Activated T-helper 17 cell treated with anti-CD3 and anti-CD28 coated beads, Interleukin-2, amount 50 U/mL, for 72 hours (primary cell): ENCODE measurements at regions not wholly inside any gene's neighbourhood (a gene's known extent, or its start where the extent isn't known, plus 50 kb on each side); places are given as distances from the start of the nearest gene placed in this dataset.

Experiments used
- ATAC-seq: fragments of 150-1000 bp; cut with Tn5 transposase; replicated peaks from 2 replicates; pipeline ENCODE4 v1.10.0; 2021; ENCODE audit warnings: mild to moderate bottlenecking, moderate library complexity
- H3K27ac Mint-ChIP-seq: one replicate; pipeline ENCODE4 v1.8.0; 2022; ENCODE audit warnings: mixed read lengths
- H3K27me3 Mint-ChIP-seq: one replicate; pipeline ENCODE4 v1.8.0; 2022; ENCODE audit warnings: mixed read lengths
- H3K36me3 Mint-ChIP-seq: one replicate; pipeline ENCODE4 v1.8.0; 2022; ENCODE audit warnings: low read depth, mild to moderate bottlenecking, mixed read lengths
- H3K4me1 Mint-ChIP-seq: one replicate; pipeline ENCODE4 v1.8.0; 2022; ENCODE audit warnings: mixed read lengths
- H3K4me3 Mint-ChIP-seq: one replicate; pipeline ENCODE4 v1.8.0; 2022; ENCODE audit warnings: mild to moderate bottlenecking, mixed read lengths
- H3K9me3 Mint-ChIP-seq: one replicate; pipeline ENCODE4 v1.8.0; 2022; ENCODE audit warnings: mixed read lengths

- Mint-ChIP-seq H3K4me1 (no peaks in the 10 kb centered on the region), H3K9me3 (peaks cover 13% of the 10 kb centered on the region), H3K4me3 (no peak overlapping the region), H3K27me3 (no peaks in the 10 kb centered on the region), H3K27ac (no peak overlapping the region), H3K36me3 (no peaks in the 10 kb centered on the region)
- no peak for ATAC-seq
Observed at GRCh38 chr7:68306692-68307107, 1291.6 kb upstream of the AUTS2 start.

- peaks cover 24% of the 10 kb centered on the region for H3K9me3 Mint-ChIP-seq
Observed at GRCh38 chr7:68309271-68309670, 1289.0 kb upstream of the AUTS2 start.

GRCh38 chr7:68309806-68310205 lies 1288.5 kb upstream of the AUTS2 start:
- H3K36me3 Mint-ChIP-seq, result no peaks in the 10 kb centered on the region
- H3K27me3 Mint-ChIP-seq, result no peaks in the 10 kb centered on the region
- no peak overlapping the region for H3K27ac Mint-ChIP-seq
- H3K4me3 Mint-ChIP-seq, result no peak overlapping the region
- H3K9me3 Mint-ChIP-seq, result peaks cover 23% of the 10 kb centered on the region
- H3K4me1 Mint-ChIP-seq, result no peaks in the 10 kb centered on the region
- ATAC-seq, result no peak

More at GRCh38 chr7:68309271-68309670, 1289.0 kb upstream of the AUTS2 start:
- H3K4me1 Mint-ChIP-seq, result no peaks in the 10 kb centered on the region
- H3K27me3 Mint-ChIP-seq, result no peaks in the 10 kb centered on the region
- H3K4me3 Mint-ChIP-seq, result no peak overlapping the region
- H3K27ac Mint-ChIP-seq, result no peak overlapping the region
- no peaks in the 10 kb centered on the region for H3K36me3 Mint-ChIP-seq
- no peak for ATAC-seq

DNA sequence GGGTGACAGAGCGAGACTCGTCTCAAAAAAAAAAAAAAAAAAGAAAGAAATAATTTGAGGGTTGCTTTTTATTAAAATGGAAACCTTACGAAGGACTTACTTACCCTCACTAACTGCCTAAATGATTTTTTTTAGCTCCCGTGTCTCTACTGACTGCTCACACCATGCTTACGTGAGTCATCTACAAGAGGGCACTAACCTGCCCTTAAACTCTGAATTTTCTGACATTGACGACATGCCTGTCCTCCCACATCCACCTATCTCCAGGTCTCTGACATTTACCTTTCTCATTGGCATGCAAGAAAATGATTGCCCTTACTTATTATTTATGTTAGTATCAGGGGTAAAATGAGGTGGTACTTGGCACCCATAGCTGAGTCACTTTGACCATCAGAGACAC lies 1286.3 kb upstream of the AUTS2 start:
- no peak for ATAC-seq
- H3K27me3 Mint-ChIP-seq, result no peaks in the 10 kb centered on the region
- H3K9me3 Mint-ChIP-seq, result peaks cover 23% of the 10 kb centered on the region

DNA sequence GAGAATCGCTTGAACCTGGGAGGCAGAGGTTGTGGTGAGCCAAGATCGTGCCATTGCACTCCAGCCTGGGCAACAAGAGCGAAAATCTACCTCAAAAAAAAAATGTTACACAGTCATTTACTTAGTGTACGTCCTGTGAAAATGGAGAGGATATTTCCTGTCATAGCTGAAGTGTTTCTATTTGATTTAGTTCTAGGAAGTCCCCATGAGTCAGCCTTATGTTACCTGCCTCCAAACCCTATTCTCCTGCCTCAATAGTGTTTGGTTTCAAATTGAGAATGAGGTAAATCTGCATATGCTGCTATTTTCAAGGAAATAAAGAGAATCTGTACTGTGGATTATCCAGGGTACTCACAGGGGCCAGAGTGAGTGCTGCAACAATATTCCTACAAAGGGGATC lies 1284.5 kb upstream of the AUTS2 start:
- Mint-ChIP-seq H3K4me1 (no peaks in the 10 kb centered on the region), H3K27me3 (no peaks in the 10 kb centered on the region), H3K9me3 (peaks cover 18% of the 10 kb centered on the region), H3K27ac (no peak overlapping the region), H3K4me3 (no peak overlapping the region), H3K36me3 (no peaks in the 10 kb centered on the region)
- ATAC-seq, result no peak

More for the DNA sequence above, 1286.3 kb upstream of the AUTS2 start:
- H3K4me3 Mint-ChIP-seq, result no peak overlapping the region
- H3K36me3 Mint-ChIP-seq, result no peaks in the 10 kb centered on the region
- no peak overlapping the region for H3K27ac Mint-ChIP-seq
- no peaks in the 10 kb centered on the region for H3K4me1 Mint-ChIP-seq

DNA sequence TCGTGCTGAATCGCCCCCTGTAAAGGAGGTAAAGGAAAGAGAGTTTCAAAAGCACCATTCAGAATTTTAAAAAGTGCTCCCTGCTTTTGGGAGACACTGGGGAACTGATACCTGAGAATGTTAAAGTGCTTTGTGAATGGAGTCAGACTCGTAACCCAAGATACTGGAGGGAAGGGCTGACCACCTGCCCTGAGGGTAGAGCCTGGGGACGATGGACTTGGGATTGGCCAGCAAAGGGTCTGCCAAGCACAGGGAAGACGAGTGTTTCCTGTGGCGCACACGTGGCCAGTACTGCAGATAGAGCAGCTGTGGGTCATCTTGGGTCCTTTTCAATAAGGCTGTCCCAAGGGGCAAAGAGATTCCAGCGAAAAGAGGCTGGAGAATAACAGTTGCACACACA lies 1284.1 kb upstream of the AUTS2 start:
- Mint-ChIP-seq H3K36me3 (no peaks in the 10 kb centered on the region), H3K27ac (no peak overlapping the region), H3K4me3 (no peak overlapping the region), H3K27me3 (no peaks in the 10 kb centered on the region), H3K4me1 (no peaks in the 10 kb centered on the region), H3K9me3 (peaks cover 16% of the 10 kb centered on the region)
- no peak for ATAC-seq

DNA sequence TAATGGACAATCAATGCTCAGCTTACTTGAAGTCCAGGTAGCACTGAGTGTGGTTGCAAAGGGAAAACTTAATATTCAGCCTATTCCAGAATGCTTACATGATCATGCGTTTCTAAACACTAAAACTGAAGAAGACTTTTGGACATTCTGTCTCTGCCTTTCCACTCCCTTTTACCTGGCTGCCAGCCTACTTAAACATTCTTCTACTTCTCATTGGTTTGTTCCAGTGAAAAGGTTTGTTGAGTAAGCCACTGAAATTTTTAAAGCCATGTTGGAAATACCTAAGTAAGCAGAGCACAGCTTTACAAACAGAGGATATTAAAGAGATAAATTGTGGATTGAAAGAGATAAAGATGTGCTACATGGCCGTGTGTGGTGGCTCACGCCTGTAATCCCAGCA lies 1280.8 kb upstream of the AUTS2 start:
- Mint-ChIP-seq H3K36me3 (no peaks in the 10 kb centered on the region), H3K4me3 (no peak overlapping the region), H3K9me3 (peaks cover 8% of the 10 kb centered on the region), H3K27me3 (no peaks in the 10 kb centered on the region), H3K4me1 (no peaks in the 10 kb centered on the region), H3K27ac (no peak overlapping the region)
- ATAC-seq, result no peak

- no peaks in the 10 kb centered on the region for H3K4me1 Mint-ChIP-seq
- H3K4me3 Mint-ChIP-seq, result no peak overlapping the region
- H3K9me3 Mint-ChIP-seq, result peaks cover 4% of the 10 kb centered on the region
Observed at GRCh38 chr7:68319061-68319460, 1279.2 kb upstream of the AUTS2 start.

GRCh38 chr7:68321076-68321639 lies 1277.1 kb upstream of the AUTS2 start:
- Mint-ChIP-seq H3K27me3 (no peaks in the 10 kb centered on the region), H3K4me1 (no peaks in the 10 kb centered on the region)

More at GRCh38 chr7:68319061-68319460, 1279.2 kb upstream of the AUTS2 start:
- Mint-ChIP-seq H3K27ac (no peak overlapping the region), H3K36me3 (no peaks in the 10 kb centered on the region), H3K27me3 (no peaks in the 10 kb centered on the region)
- no peak for ATAC-seq

DNA sequence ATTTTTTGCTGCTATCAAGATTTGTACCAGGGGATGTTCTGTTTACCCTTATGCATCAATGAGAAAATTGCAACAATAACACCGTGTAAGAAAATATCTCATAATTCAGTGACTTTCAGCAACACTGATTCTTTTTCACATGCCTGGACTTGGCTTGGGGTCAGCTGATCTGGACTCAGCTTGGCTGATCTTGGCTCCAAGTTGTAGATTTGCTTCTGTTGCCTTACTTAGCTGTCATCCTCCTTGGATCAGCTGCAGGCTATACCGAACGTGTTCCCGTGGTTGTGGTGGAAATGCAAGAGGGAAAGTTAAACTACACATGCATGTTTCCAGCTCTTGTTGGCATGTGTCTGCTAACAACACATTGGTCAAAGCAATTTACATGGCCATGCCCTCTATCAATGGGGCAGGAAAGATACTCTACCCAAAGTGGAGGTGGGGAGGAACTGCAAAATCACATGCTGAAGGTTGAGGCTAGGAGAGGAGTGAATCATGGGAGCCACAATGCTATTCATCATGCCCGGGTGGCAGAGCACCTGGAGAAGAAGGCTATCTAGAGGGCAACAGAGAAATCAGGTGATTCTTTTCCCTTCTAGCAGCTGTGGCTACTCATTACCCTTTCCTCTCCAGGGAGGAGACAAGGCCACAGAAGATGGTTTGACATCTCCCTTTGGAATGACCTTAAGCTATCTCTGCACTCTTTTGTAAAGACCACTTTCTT lies 1276.3 kb upstream of the AUTS2 start:
- no peak overlapping the region for H3K4me3 Mint-ChIP-seq
- no peaks in the 10 kb centered on the region for H3K4me1 Mint-ChIP-seq

More at GRCh38 chr7:68321076-68321639, 1277.1 kb upstream of the AUTS2 start:
- Mint-ChIP-seq H3K9me3 (peaks cover 4% of the 10 kb centered on the region), H3K36me3 (no peaks in the 10 kb centered on the region), H3K27ac (no peak overlapping the region), H3K4me3 (no peak overlapping the region)
- ATAC-seq, result no peak

DNA sequence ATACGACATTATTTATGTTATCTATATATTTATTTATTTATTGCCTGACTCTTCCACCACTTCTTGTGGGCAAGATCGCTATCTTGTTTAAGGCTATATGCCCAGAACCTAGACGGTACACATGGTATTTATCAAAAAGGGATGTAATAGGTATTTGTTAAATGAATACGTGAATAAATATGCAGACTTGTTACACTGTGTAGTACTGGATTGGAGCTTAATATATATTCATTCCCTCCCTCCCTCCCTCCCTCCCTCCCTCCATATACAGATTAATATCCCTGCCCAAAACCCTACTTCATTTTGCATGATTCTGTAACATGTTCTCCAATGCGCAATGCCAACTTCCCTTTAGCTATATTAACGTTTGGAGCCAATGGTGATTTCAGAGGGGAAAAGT lies 1273.7 kb upstream of the AUTS2 start:
- H3K4me3 Mint-ChIP-seq, result no peak overlapping the region
- H3K27me3 Mint-ChIP-seq, result no peaks in the 10 kb centered on the region
- no peaks in the 10 kb centered on the region for H3K4me1 Mint-ChIP-seq
- H3K27ac Mint-ChIP-seq, result no peak overlapping the region
- no peaks in the 10 kb centered on the region for H3K36me3 Mint-ChIP-seq
- no peak for ATAC-seq
- peaks cover 4% of the 10 kb centered on the region for H3K9me3 Mint-ChIP-seq

More for the DNA sequence above, 1276.3 kb upstream of the AUTS2 start:
- ATAC-seq, result no peak
- no peaks in the 10 kb centered on the region for H3K27me3 Mint-ChIP-seq
- H3K9me3 Mint-ChIP-seq, result peaks cover 4% of the 10 kb centered on the region
- no peak overlapping the region for H3K27ac Mint-ChIP-seq
- no peaks in the 10 kb centered on the region for H3K36me3 Mint-ChIP-seq

DNA sequence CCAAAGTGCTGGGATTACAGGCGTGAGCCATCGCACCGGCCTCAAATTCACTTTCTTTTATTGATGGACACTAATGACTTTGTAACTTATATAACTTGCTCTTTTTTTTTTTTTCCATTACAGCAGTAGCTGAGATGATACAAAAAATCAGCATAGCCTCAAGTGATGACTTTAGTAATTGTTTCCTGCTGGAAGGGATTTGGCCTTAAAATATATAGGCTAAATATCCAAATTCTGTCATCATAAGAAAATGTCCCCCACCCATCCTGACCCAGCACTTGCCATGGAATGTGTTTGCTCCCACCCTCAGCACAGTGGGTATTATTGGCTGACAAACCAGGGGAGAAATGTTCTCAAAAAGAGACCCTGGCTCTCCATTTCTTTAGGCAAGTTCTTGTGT lies 1264.1 kb upstream of the AUTS2 start:
- no peaks in the 10 kb centered on the region for H3K27me3 Mint-ChIP-seq
- no peak overlapping the region for H3K4me3 Mint-ChIP-seq
- peaks cover 14% of the 10 kb centered on the region for H3K9me3 Mint-ChIP-seq
- no peak for ATAC-seq
- no peaks in the 10 kb centered on the region for H3K4me1 Mint-ChIP-seq
- H3K36me3 Mint-ChIP-seq, result no peaks in the 10 kb centered on the region
- H3K27ac Mint-ChIP-seq, result no peak overlapping the region

DNA sequence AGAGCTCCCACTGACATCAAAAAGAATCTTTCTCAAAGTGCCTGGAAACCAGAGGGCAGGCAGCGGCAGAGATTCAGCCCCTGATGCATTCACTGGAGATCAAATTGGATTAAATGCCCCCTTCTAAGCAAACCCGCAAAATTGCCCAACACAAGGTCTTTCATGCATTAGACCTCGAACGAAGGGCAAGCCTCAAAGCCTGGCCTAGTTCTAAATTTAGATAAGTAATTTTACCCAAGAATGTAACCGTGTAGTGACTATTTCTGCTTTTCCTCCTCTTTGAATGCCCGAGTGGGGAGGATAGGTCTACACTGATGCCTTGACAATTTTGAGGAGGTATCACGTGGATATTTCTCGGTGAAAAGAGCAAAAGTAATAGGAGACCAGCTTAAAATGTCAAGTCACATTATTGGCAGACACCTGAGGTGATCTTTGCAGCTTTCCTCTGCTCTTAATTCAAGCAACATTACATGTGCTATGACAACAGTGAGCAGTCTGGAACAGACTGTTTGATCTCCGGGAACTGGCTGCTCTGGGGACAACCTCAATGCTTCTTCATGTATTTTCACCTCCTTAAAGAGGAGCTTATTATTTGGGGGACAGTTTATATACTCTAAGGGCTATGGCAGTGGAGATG lies 1263.5 kb upstream of the AUTS2 start:
- H3K27ac Mint-ChIP-seq, result no peak overlapping the region
- ATAC-seq, result no peak
- H3K27me3 Mint-ChIP-seq, result no peaks in the 10 kb centered on the region
- no peak overlapping the region for H3K4me3 Mint-ChIP-seq
- peaks cover 19% of the 10 kb centered on the region for H3K9me3 Mint-ChIP-seq
- no peaks in the 10 kb centered on the region for H3K4me1 Mint-ChIP-seq
- H3K36me3 Mint-ChIP-seq, result no peaks in the 10 kb centered on the region

DNA sequence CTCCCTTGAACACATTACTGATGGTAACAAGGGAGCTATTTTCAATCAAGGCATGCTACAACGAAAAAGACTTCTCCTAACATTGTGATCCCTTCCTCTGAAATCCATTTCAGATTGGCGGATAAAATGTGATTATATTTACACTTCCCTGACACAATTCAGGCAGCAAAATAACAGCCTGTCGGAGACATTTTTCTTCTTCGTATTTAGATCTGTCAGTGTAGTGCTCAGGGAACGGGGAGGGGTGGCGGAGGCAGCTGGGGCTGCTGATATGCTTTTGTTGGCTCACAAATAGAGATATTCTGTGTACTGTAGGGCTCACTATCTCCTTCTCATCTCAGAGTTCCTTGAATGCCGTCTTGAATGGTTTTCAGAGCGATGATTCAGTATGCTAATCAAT lies 1261.7 kb upstream of the AUTS2 start:
- Mint-ChIP-seq H3K4me1 (no peaks in the 10 kb centered on the region), H3K27ac (no peak overlapping the region), H3K9me3 (peaks cover 22% of the 10 kb centered on the region), H3K36me3 (no peaks in the 10 kb centered on the region), H3K27me3 (no peaks in the 10 kb centered on the region), H3K4me3 (no peak overlapping the region)
- no peak for ATAC-seq

GRCh38 chr7:68348401-68348800 lies 1249.9 kb upstream of the AUTS2 start:
- no peaks in the 10 kb centered on the region for H3K36me3 Mint-ChIP-seq
- peaks cover 13% of the 10 kb centered on the region for H3K9me3 Mint-ChIP-seq
- no peak overlapping the region for H3K27ac Mint-ChIP-seq
- no peaks in the 10 kb centered on the region for H3K27me3 Mint-ChIP-seq
- no peak overlapping the region for H3K4me3 Mint-ChIP-seq
- ATAC-seq, result no peak
- H3K4me1 Mint-ChIP-seq, result no peaks in the 10 kb centered on the region
